HCT116 (cell line): ENCODE measurements at regions not wholly inside any gene's neighbourhood (a gene's known extent, or its start where the extent isn't known, plus 50 kb on each side); places are given as distances from the start of the nearest gene placed in this dataset.

Experiments
- CTCF ChIP-seq, 3 experiments: fragments of 200-600 bp in 1 of 3; sonication (generic) in 1 of 3; IDR thresholded peaks in 2 of 3; conservative IDR thresholded peaks in 1 of 3; 2 replicates each; pipeline ENCODE4 v1.5.1; 2012 to 2017; ENCODE audit warnings: low read depth in 2 of 3, low read length in 2 of 3, antibody characterized with exemption in 1 of 3, borderline replicate concordance in 1 of 3, control low read depth in 1 of 3, mild to moderate bottlenecking in 1 of 3, mixed read lengths in 1 of 3, mixed run types in 1 of 3, moderate library complexity in 1 of 3; ENCODE audit not compliant: insufficient read depth in 1 of 3
- POLR2AphosphoS5 ChIP-seq: IDR thresholded peaks from 2 replicates; pipeline ENCODE4 v1.6.1; 2011; ENCODE audit warnings: mild to moderate bottlenecking, low read depth, low read length, moderate library complexity
- RAD21 ChIP-seq: IDR thresholded peaks from 2 replicates; pipeline ENCODE4 v1.6.1; 2012; ENCODE audit warnings: low read depth, mild to moderate bottlenecking
- SIN3A ChIP-seq: IDR thresholded peaks from 2 replicates; pipeline ENCODE4 v1.6.1; 2012; ENCODE audit warnings: low read depth
- TCF7L2 ChIP-seq: IDR thresholded peaks from 2 replicates; pipeline ENCODE4 v1.7.0; 2011; ENCODE audit warnings: borderline replicate concordance, inconsistent platforms; ENCODE audit not compliant: insufficient read depth, insufficient read length; ENCODE audit errors: extremely low read depth

GRCh38 chr6:11304946-11305345 is 72.5 kb upstream of the NEDD9 start:
- TF ChIP-seq CTCF (IDR thresholded peaks at IDR 0.05 in 2 of 3, conservative IDR thresholded peaks at IDR 0.05 in 1 of 3; ENCODE audit: borderline replicate concordance in 1 of 3, insufficient read depth in 1 of 3, low read depth in 2 of 3, low read length in 2 of 3) = no peak
- TF ChIP-seq SIN3A = no peak
- TF ChIP-seq RAD21 = no peak
- TF ChIP-seq POLR2AphosphoS5 = no peak
- TF ChIP-seq TCF7L2 = no peak
